ENCODE measurements at regions not wholly inside any gene's neighbourhood (a gene's known extent, or its start where the extent isn't known, plus 50 kb on each side); places are given as distances from the start of the nearest gene placed in this dataset.

DNA sequence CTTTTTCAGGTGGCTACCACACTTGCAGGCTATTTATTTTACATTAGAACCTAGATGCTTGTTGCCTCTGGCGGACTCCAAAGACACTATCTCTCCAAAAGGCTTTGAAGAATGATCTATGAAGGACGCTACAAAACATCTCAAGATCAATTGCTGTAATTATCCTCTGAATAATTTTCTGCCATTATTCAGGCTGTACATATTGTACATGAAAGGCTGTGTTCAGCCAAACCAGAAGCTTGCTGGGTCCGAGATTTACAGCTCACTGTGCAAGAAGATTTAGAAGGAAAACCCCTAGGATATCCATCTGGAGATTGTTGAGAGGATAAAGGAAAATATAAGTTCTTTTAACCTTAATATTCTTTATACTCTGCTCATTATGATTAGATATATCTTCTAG, 523.6 kb upstream of the PLXNA2 start:
- TF ChIP-seq, protein P1, sequence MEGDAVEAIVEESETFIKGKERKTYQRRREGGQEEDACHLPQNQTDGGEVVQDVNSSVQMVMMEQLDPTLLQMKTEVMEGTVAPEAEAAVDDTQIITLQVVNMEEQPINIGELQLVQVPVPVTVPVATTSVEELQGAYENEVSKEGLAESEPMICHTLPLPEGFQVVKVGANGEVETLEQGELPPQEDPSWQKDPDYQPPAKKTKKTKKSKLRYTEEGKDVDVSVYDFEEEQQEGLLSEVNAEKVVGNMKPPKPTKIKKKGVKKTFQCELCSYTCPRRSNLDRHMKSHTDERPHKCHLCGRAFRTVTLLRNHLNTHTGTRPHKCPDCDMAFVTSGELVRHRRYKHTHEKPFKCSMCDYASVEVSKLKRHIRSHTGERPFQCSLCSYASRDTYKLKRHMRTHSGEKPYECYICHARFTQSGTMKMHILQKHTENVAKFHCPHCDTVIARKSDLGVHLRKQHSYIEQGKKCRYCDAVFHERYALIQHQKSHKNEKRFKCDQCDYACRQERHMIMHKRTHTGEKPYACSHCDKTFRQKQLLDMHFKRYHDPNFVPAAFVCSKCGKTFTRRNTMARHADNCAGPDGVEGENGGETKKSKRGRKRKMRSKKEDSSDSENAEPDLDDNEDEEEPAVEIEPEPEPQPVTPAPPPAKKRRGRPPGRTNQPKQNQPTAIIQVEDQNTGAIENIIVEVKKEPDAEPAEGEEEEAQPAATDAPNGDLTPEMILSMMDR (IDR thresholded peaks at IDR 0.05; ENCODE audit: insufficient read depth, low read depth, low read length): no peak
- no peak for TF ChIP-seq EZH2 (IDR thresholded peaks at IDR 0.05; ENCODE audit: insufficient read depth, low read length)
